ENCODE measurements at regions not wholly inside any gene's neighbourhood (a gene's known extent, or its start where the extent isn't known, plus 50 kb on each side); places are given as distances from the start of the nearest gene placed in this dataset.

GRCh38 chr18:11408555-11409065 lies 200.8 kb upstream of the SLC35G4 start:
- no peak for TF ChIP-seq CTCF (conservative IDR thresholded peaks at IDR 0.05)
- H3K36me3 Mint-ChIP-seq (ENCODE audit: low read depth), result no peaks in the 10 kb centered on the region
- Histone ChIP-seq H3K27ac (ENCODE audit: low read depth, low read length) (no peak overlapping the region), H3K9ac (ENCODE audit: extremely low read depth, low read length, poor library complexity, severe bottlenecking) (no peak overlapping the region), H3K9me3 (ENCODE audit: control insufficient read depth, low read length) (no peaks in the 10 kb centered on the region), H3K4me3 (ENCODE audit: low read length) (no peak overlapping the region), H3K27me3 (ENCODE audit: control insufficient read depth, insufficient read depth, low read length, poor library complexity, severe bottlenecking) (no peaks in the 10 kb centered on the region), H3K36me3 (ENCODE audit: control insufficient read depth, insufficient read depth, low read length) (no peaks in the 10 kb centered on the region), H3K4me1 (ENCODE audit: control insufficient read depth, insufficient read depth, low read length) (no peaks in the 10 kb centered on the region)
- no peak overlapping the region for H3K27ac Mint-ChIP-seq
- peaks cover 17% of the 10 kb centered on the region for H3K4me1 Mint-ChIP-seq
- 96 to 100% methylated on average over 2 to 3 of the region's 3 CpGs for WGBS, 2 experiments (ENCODE audit: insufficient coverage in 1 of 2, insufficient read length in 1 of 2)
- H3K9me3 Mint-ChIP-seq, result no peaks in the 10 kb centered on the region
- no peak for DNase-seq
- H3K4me3 Mint-ChIP-seq, result no peak overlapping the region
- no peaks in the 10 kb centered on the region for H3K27me3 Mint-ChIP-seq (ENCODE audit: insufficient read depth)

GRCh38 chr18:11407940-11408339 lies 201.5 kb upstream of the SLC35G4 start:
- Histone ChIP-seq H3K9ac (ENCODE audit: extremely low read depth, low read length, poor library complexity, severe bottlenecking) (no peak overlapping the region), H3K27me3 (ENCODE audit: control insufficient read depth, insufficient read depth, low read length, poor library complexity, severe bottlenecking) (no peaks in the 10 kb centered on the region), H3K36me3 (ENCODE audit: control insufficient read depth, insufficient read depth, low read length) (no peaks in the 10 kb centered on the region), H3K27ac (ENCODE audit: low read depth, low read length) (no peak overlapping the region), H3K9me3 (ENCODE audit: control insufficient read depth, low read length) (no peaks in the 10 kb centered on the region), H3K4me3 (ENCODE audit: low read length) (no peak overlapping the region), H3K4me1 (ENCODE audit: control insufficient read depth, insufficient read depth, low read length) (no peaks in the 10 kb centered on the region)
- no peak for TF ChIP-seq CTCF (conservative IDR thresholded peaks at IDR 0.05)
- H3K27ac Mint-ChIP-seq, result no peak overlapping the region
- WGBS, 2 experiments (ENCODE audit: insufficient coverage in 1 of 2, insufficient read length in 1 of 2), result 90% methylated on average over 3 of the region's 3 CpGs; no CpG with 5 or more reads in 1 of the 2 experiments
- H3K36me3 Mint-ChIP-seq (ENCODE audit: low read depth), result no peaks in the 10 kb centered on the region
- no peaks in the 10 kb centered on the region for H3K27me3 Mint-ChIP-seq (ENCODE audit: insufficient read depth)
- H3K4me3 Mint-ChIP-seq, result no peak overlapping the region
- H3K9me3 Mint-ChIP-seq, result no peaks in the 10 kb centered on the region
- peaks cover 17% of the 10 kb centered on the region for H3K4me1 Mint-ChIP-seq
- DNase-seq, result no peak

GRCh38 chr18:11405804-11406203 lies 203.6 kb upstream of the SLC35G4 start:
- 97 to 100% methylated on average over 5 of the region's 5 CpGs for WGBS, 2 experiments (ENCODE audit: insufficient coverage in 1 of 2, insufficient read length in 1 of 2)
- Histone ChIP-seq H3K9ac (ENCODE audit: extremely low read depth, low read length, poor library complexity, severe bottlenecking) (no peak overlapping the region), H3K9me3 (ENCODE audit: control insufficient read depth, low read length) (no peaks in the 10 kb centered on the region), H3K27ac (ENCODE audit: low read depth, low read length) (no peak overlapping the region), H3K4me1 (ENCODE audit: control insufficient read depth, insufficient read depth, low read length) (no peaks in the 10 kb centered on the region), H3K27me3 (ENCODE audit: control insufficient read depth, insufficient read depth, low read length, poor library complexity, severe bottlenecking) (no peaks in the 10 kb centered on the region), H3K36me3 (ENCODE audit: control insufficient read depth, insufficient read depth, low read length) (no peaks in the 10 kb centered on the region), H3K4me3 (ENCODE audit: low read length) (no peak overlapping the region)
- Mint-ChIP-seq H3K27me3 (ENCODE audit: insufficient read depth) (no peaks in the 10 kb centered on the region), H3K4me1 (peaks cover 13% of the 10 kb centered on the region), H3K9me3 (no peaks in the 10 kb centered on the region), H3K36me3 (ENCODE audit: low read depth) (no peaks in the 10 kb centered on the region), H3K27ac (no peak overlapping the region), H3K4me3 (no peak overlapping the region)
- TF ChIP-seq CTCF (conservative IDR thresholded peaks at IDR 0.05), result no peak
- DNase-seq, result no peak
